ENCODE measurements at regions not wholly inside any gene's neighbourhood (a gene's known extent, or its start where the extent isn't known, plus 50 kb on each side); places are given as distances from the start of the nearest gene placed in this dataset.

DNA sequence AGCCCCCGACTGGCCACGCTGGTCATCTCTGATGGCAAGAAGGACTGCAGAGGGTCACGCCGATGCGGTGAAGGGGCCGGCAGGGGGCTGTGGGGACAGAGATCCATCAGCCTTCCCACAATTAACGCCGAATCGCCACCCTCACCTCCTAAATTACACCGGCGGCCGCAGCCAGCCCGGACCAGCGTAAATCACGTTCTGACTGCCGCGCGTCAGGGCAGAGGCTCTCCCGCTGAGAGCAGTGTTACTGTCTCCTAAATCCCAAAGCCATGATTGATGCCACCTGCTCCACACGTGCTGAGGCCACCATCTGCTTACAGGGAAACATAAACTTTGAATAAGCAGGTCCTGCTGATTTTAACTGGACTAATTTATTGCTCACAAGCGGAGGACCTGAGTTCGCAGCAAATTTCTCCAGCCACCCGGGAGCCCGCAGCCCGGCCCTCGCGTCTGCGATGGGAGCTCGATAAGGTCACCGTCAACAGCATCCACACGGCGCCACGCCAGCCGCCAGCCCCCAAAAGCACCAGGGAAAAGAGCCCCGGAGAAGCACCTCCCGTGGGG, 127.3 kb upstream of the NKX1-1 start:
- H3F3A ChIP-seq (ENCODE audit: low read length, unreplicated experiment) = no peaks in the 10 kb centered on the region
- no peaks in the 10 kb centered on the region for H3K36me3 ChIP-seq (ENCODE audit: low read depth, low read length)
- POLR2A ChIA-PET (ENCODE audit: unreplicated experiment) = no interaction called here
- no peaks in the 10 kb centered on the region for H3K79me2 ChIP-seq (ENCODE audit: low read length)
- no peak overlapping the region for H2AFZ ChIP-seq (ENCODE audit: low read length)
- H3K4me1 ChIP-seq (ENCODE audit: insufficient read depth, low read length) = no peaks in the 10 kb centered on the region
- H4K20me1 ChIP-seq (ENCODE audit: low read length) = no peaks in the 10 kb centered on the region
- ATAC-seq = no peak
- peaks cover 7% of the 10 kb centered on the region for H3K27me3 ChIP-seq (ENCODE audit: low read length)
- H3K4me3 ChIP-seq (ENCODE audit: low read length) = no peak overlapping the region
- H3K9me3 ChIP-seq (ENCODE audit: low read length) = no peaks in the 10 kb centered on the region
- no peak for DNase-seq
- H3K27ac ChIP-seq (ENCODE audit: low read length) = no peak overlapping the region
- intact Hi-C loops (cut with micrococcal nuclease) = no loop called here
- CTCF ChIA-PET = no interaction called here
- H3K4me2 ChIP-seq (ENCODE audit: low read length) = no peak overlapping the region
- no peak overlapping the region for H3K9ac ChIP-seq (ENCODE audit: low read length)
- no TSS peak for BruUV-seq (replicated peaks)
- H3K9me2 ChIP-seq (replicated peaks; ENCODE audit: low read length) = no peaks in the 10 kb centered on the region
- TF ChIP-seq, protein P1, sequence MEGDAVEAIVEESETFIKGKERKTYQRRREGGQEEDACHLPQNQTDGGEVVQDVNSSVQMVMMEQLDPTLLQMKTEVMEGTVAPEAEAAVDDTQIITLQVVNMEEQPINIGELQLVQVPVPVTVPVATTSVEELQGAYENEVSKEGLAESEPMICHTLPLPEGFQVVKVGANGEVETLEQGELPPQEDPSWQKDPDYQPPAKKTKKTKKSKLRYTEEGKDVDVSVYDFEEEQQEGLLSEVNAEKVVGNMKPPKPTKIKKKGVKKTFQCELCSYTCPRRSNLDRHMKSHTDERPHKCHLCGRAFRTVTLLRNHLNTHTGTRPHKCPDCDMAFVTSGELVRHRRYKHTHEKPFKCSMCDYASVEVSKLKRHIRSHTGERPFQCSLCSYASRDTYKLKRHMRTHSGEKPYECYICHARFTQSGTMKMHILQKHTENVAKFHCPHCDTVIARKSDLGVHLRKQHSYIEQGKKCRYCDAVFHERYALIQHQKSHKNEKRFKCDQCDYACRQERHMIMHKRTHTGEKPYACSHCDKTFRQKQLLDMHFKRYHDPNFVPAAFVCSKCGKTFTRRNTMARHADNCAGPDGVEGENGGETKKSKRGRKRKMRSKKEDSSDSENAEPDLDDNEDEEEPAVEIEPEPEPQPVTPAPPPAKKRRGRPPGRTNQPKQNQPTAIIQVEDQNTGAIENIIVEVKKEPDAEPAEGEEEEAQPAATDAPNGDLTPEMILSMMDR (conservative IDR thresholded peaks at IDR 0.05; ENCODE audit: low read depth, low read length) = no peak
- TF ChIP-seq EZH2 (IDR thresholded peaks at IDR 0.05; ENCODE audit: low read length, unreplicated experiment) (no peak), EZH2phosphoT487 (IDR thresholded peaks at IDR 0.05; ENCODE audit: borderline replicate concordance, low read length) (no peak)

DNA sequence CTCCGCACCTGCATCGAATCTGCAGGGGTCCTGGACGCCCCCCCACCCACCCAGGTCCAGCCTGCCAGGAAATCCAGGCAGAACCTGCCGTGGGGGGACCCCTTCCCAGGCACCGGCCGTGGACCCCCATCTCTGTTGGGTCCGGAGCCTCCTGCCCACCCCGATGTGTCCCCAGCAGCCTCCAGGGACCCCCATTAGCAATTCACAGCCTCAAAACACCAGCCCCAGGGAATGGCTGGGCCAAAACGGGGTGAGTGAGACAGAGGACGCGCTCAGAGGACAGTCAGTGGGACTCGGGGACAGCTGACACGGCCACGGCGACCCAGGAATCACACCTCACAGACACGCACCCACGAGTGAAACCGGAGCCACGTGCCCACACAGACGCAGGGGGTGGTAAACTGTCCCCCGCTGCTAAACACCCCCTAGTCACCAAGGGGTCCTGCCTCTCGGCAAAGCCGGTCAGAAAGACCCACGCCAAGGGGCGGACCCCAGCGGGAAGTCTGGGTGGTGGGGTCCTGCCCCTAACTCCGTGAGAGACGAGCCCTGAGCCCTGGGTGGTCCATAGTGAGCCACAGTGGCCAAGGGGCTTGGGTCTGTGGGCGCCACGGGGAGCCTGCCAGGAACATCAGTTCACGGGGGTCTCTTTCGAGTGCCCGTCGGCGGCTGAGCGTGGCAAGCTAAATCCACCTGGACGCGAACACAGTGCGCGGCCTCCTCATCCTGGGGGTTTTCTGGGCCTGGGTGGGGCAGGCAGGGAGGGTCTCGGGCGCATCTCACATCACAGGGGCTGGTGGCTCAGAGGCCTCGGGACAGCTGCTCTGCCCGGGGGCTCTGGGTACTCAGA, 126.5 kb upstream of the NKX1-1 start:
- DNase-seq = no peak
- Histone ChIP-seq H3K9me3 (ENCODE audit: low read length) (no peaks in the 10 kb centered on the region), H3F3A (ENCODE audit: low read length, unreplicated experiment) (no peaks in the 10 kb centered on the region), H3K4me2 (ENCODE audit: low read length) (no peak overlapping the region), H4K20me1 (ENCODE audit: low read length) (no peaks in the 10 kb centered on the region), H3K4me3 (ENCODE audit: low read length) (no peak overlapping the region), H3K27me3 (ENCODE audit: low read length) (peaks cover 15% of the 10 kb centered on the region), H3K27ac (ENCODE audit: low read length) (no peak overlapping the region), H3K9me2 (replicated peaks; ENCODE audit: low read length) (no peaks in the 10 kb centered on the region), H3K4me1 (ENCODE audit: insufficient read depth, low read length) (no peaks in the 10 kb centered on the region), H3K79me2 (ENCODE audit: low read length) (no peaks in the 10 kb centered on the region), H3K36me3 (ENCODE audit: low read depth, low read length) (no peaks in the 10 kb centered on the region), H2AFZ (ENCODE audit: low read length) (no peak overlapping the region), H3K9ac (ENCODE audit: low read length) (no peak overlapping the region)
- BruUV-seq (replicated peaks) = no TSS peak
- POLR2A ChIA-PET (ENCODE audit: unreplicated experiment) = no interaction called here
- no peak for ATAC-seq
- TF ChIP-seq EZH2phosphoT487 (IDR thresholded peaks at IDR 0.05; ENCODE audit: borderline replicate concordance, low read length) = no peak
- no peak for TF ChIP-seq EZH2 (IDR thresholded peaks at IDR 0.05; ENCODE audit: low read length, unreplicated experiment)
- TF ChIP-seq, protein P1 (conservative IDR thresholded peaks at IDR 0.05; ENCODE audit: low read depth, low read length) = no peak
- CTCF ChIA-PET = no interaction called here
- intact Hi-C loops (cut with micrococcal nuclease) = no loop called here

Measured in PC-3 (cell line).